Fibroblast of lung (primary cell): ENCODE measurements at regions not wholly inside any gene's neighbourhood (a gene's known extent, or its start where the extent isn't known, plus 50 kb on each side); places are given as distances from the start of the nearest gene placed in this dataset.

Source experiments
- DNase-seq, 2 donors: peaks; one replicate each; pipeline versions ENCODE4 v3.0.0 to v3.0.0-alpha.2; 2010; ENCODE audit warnings: low read depth in 2 of 2
- H2AFZ ChIP-seq: 2 replicates; pipeline ENCODE4 v1.5.1; 2012; ENCODE audit warnings: low read length, control low read depth, inconsistent platforms
- H3K27ac ChIP-seq: 2 replicates; pipeline ENCODE4 v1.5.1; 2011; ENCODE audit warnings: low read length, control low read depth; ENCODE audit not compliant: insufficient read depth
- H3K27me3 ChIP-seq: 2 replicates; pipeline ENCODE4 v1.5.1; 2011; ENCODE audit warnings: mild to moderate bottlenecking, low read length; ENCODE audit not compliant: control insufficient read depth, insufficient read depth
- H3K36me3 ChIP-seq: 2 replicates; pipeline ENCODE4 v1.5.1; 2011; ENCODE audit warnings: low read length; ENCODE audit not compliant: control insufficient read depth, insufficient read depth
- H3K4me1 ChIP-seq: 2 replicates; pipeline ENCODE4 v1.5.1; 2011; ENCODE audit warnings: low read length; ENCODE audit not compliant: control insufficient read depth, insufficient read depth; ENCODE audit errors: extremely low read depth
- H3K4me2 ChIP-seq: 2 replicates; pipeline ENCODE4 v1.5.1; 2011; ENCODE audit warnings: low read length, control low read depth; ENCODE audit not compliant: insufficient read depth; ENCODE audit errors: extremely low read depth
- H3K4me3 ChIP-seq, 4 experiments: fragments of 200-600 bp in 1 of 4; sonication (generic) in 1 of 4; replicated peaks in 1 of 4; 2 replicates each; pipeline ENCODE4 v1.5.1; 2011 to 2016; ENCODE audit warnings: low read length in 4 of 4, low read depth in 3 of 4, mild to moderate bottlenecking in 3 of 4, control low read depth in 2 of 4, inconsistent platforms in 1 of 4, mixed read lengths in 1 of 4; ENCODE audit not compliant: insufficient read depth in 1 of 4; ENCODE audit errors: control extremely low read depth in 1 of 4
- H3K79me2 ChIP-seq: 2 replicates; pipeline ENCODE4 v1.5.1; 2012; ENCODE audit warnings: mild to moderate bottlenecking, low read length, inconsistent platforms; ENCODE audit not compliant: control insufficient read depth, insufficient read depth
- H3K9ac ChIP-seq: 2 replicates; pipeline ENCODE4 v1.5.1; 2011; ENCODE audit warnings: mild to moderate bottlenecking, low read length, control low read depth; ENCODE audit not compliant: insufficient read depth
- H3K9me3 ChIP-seq: 2 replicates; pipeline ENCODE4 v1.5.1; 2012; ENCODE audit warnings: low read depth, low read length; ENCODE audit not compliant: control insufficient read depth, insufficient read depth
- H4K20me1 ChIP-seq: 2 replicates; pipeline ENCODE4 v1.5.1; 2011; ENCODE audit warnings: low read length; ENCODE audit not compliant: control insufficient read depth, insufficient read depth; ENCODE audit errors: extremely low read depth
- CTCF ChIP-seq, 2 donors: IDR thresholded peaks in 1 of 2; conservative IDR thresholded peaks in 1 of 2; 1 replicate in 1 of 2; 2 replicates in 1 of 2; pipeline ENCODE4 v1.5.1; 2011 to 2012; ENCODE audit warnings: low read length in 2 of 2, control low read depth in 1 of 2, inconsistent platforms in 1 of 2, low read depth in 1 of 2, mild to moderate bottlenecking in 1 of 2
- EZH2 ChIP-seq: IDR thresholded peaks from 2 replicates; pipeline ENCODE4 v1.5.1; 2012; ENCODE audit warnings: low read length, control low read depth, mild to moderate bottlenecking; ENCODE audit errors: missing control alignments

GRCh38 chr2:138943470-138943869 lies 163.3 kb upstream of the NXPH2 start:
- no peaks in the 10 kb centered on the region for H3K79me2 ChIP-seq
- no peaks in the 10 kb centered on the region for H3K36me3 ChIP-seq
- no peak overlapping the region for H3K4me2 ChIP-seq
- no peaks in the 10 kb centered on the region for H3K27me3 ChIP-seq
- no peak overlapping the region for H2AFZ ChIP-seq
- H3K4me3 ChIP-seq = no peak overlapping the region
- DNase-seq = no peak
- H3K9ac ChIP-seq = no peak overlapping the region
- H3K27ac ChIP-seq = no peak overlapping the region
- TF ChIP-seq CTCF (conservative IDR thresholded peaks at IDR 0.05 in 1 of 2, IDR thresholded peaks at IDR 0.05 in 1 of 2; ENCODE audit: low read depth in 1 of 2, low read length in 2 of 2) (no peak), EZH2 (no peak)
- H3K9me3 ChIP-seq = no peaks in the 10 kb centered on the region
- H4K20me1 ChIP-seq = no peaks in the 10 kb centered on the region
- no peaks in the 10 kb centered on the region for H3K4me1 ChIP-seq

GRCh38 chr2:138942466-138942865 lies 162.3 kb upstream of the NXPH2 start:
- no peak for TF ChIP-seq CTCF (conservative IDR thresholded peaks at IDR 0.05 in 1 of 2, IDR thresholded peaks at IDR 0.05 in 1 of 2; ENCODE audit: low read depth in 1 of 2, low read length in 2 of 2)
- no peak for TF ChIP-seq EZH2
- no peaks in the 10 kb centered on the region for H3K79me2 ChIP-seq
- no peak overlapping the region for H3K9ac ChIP-seq
- no peaks in the 10 kb centered on the region for H3K36me3 ChIP-seq
- no peaks in the 10 kb centered on the region for H3K27me3 ChIP-seq
- no peak overlapping the region for H2AFZ ChIP-seq
- DNase-seq = no peak
- H3K9me3 ChIP-seq = no peaks in the 10 kb centered on the region
- no peak overlapping the region for H3K4me3 ChIP-seq
- H3K27ac ChIP-seq = no peak overlapping the region
- H4K20me1 ChIP-seq = no peaks in the 10 kb centered on the region
- no peaks in the 10 kb centered on the region for H3K4me1 ChIP-seq
- H3K4me2 ChIP-seq = no peak overlapping the region

GRCh38 chr2:138931284-138932256 lies 151.4 kb upstream of the NXPH2 start:
- Histone ChIP-seq H3K79me2 (no peaks in the 10 kb centered on the region), H3K27ac (no peak overlapping the region), H4K20me1 (no peaks in the 10 kb centered on the region), H3K36me3 (no peaks in the 10 kb centered on the region), H3K4me2 (no peak overlapping the region), H3K27me3 (no peaks in the 10 kb centered on the region), H3K9me3 (no peaks in the 10 kb centered on the region), H3K4me1 (no peaks in the 10 kb centered on the region), H2AFZ (no peak overlapping the region), H3K4me3 (no peak overlapping the region), H3K9ac (no peak overlapping the region)
- TF ChIP-seq CTCF (conservative IDR thresholded peaks at IDR 0.05 in 1 of 2, IDR thresholded peaks at IDR 0.05 in 1 of 2; ENCODE audit: low read depth in 1 of 2, low read length in 2 of 2) (no peak), EZH2 (no peak)
- no peak for DNase-seq
